ENCODE measurements at regions not wholly inside any gene's neighbourhood (a gene's known extent, or its start where the extent isn't known, plus 50 kb on each side); places are given as distances from the start of the nearest gene placed in this dataset.

DNA sequence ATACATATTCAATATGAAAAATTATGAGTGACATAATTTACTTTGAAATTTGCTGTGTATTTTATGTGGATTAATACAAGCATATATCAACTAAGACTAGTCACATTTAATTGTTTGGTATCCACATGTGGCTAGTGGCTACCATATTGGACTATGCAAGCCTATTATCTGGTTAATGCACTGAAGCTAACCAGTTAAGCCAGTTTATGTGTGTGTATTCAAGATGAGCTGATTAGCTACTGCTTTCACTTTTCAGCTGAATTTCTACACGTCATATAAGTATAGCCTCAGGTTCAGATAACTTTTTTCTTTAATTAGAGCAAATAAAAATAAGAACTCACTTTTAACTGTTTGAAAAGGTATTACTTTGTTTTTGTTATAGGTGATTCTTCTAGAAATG is 903.7 kb downstream of the TFAP2A start:
- H3K36me3 Mint-ChIP-seq = no peaks in the 10 kb centered on the region
- ATAC-seq (ENCODE audit: low read depth) (no peak), DNase-seq (ENCODE audit: low spot score in 2 of 2) (no peak)
- no peaks in the 10 kb centered on the region for H3K4me1 Mint-ChIP-seq
- H3K27ac Mint-ChIP-seq = no peak overlapping the region
- no peaks in the 10 kb centered on the region for H3K27me3 Mint-ChIP-seq
- H3K4me3 Mint-ChIP-seq = no peak overlapping the region
- H3K9me3 Mint-ChIP-seq = peaks cover 5% of the 10 kb centered on the region

DNA sequence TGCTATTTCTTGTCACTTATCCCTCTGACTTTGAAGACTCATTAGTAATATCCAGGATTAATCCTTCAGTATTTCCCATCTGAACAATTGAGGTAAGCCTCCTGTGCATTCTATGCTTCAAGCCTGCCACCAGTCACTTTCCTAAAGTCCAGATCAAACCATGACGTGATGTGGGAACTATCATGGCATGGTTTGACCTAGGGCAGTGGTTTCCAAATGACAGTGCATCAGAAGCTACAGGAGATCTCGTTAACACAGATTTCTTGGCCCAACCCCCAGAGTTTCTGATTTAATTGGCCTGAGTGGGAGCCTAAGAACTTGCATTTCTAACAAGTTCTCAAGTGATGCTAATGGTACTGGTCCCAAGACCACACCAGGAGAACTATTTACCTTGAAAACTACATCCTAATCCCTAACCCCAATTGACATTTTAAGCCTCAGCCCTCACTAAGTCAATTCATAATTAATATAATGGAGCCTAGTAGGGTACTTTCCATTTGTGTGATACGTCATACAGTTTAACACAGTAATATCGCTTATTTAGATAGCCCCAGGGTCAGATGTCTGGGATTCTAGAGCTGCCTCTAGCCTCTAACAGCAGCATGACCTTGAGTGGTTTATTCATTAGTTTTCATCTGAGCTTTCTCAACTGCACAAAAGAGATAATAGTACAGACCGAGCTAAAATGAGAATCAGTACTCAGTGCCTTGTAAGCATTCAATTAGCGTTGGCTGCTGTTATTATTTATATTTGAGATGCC is 907.6 kb downstream of the TFAP2A start:
- ATAC-seq (ENCODE audit: low read depth) = no peak

DNA sequence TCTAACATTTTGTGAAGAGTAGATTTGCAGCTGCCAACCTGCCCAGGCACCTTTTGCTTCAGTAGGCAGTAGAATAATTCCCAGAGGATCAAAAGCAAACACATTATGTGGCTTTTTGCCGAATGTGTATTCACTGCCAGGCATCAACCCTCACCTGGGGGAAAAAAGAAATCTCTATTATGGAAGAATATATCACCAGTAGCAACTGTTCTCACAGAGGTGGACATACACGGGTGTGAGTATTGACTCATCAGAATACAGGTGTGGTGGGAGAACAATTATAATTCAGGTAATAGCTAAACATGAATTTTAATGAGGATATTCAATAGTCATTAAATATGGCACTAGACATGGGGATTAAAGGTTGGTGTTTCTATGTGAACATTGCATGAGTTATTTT is 910.7 kb downstream of the TFAP2A start:
- H3K9me3 Mint-ChIP-seq = peaks cover 4% of the 10 kb centered on the region

More for the DNA sequence above, 907.6 kb downstream of the TFAP2A start:
- no peak for DNase-seq (ENCODE audit: low spot score in 2 of 2)
- Mint-ChIP-seq H3K9me3 (peaks cover 4% of the 10 kb centered on the region), H3K4me3 (no peak overlapping the region), H3K27ac (no peak overlapping the region), H3K36me3 (no peaks in the 10 kb centered on the region), H3K27me3 (no peaks in the 10 kb centered on the region), H3K4me1 (no peaks in the 10 kb centered on the region)

DNA sequence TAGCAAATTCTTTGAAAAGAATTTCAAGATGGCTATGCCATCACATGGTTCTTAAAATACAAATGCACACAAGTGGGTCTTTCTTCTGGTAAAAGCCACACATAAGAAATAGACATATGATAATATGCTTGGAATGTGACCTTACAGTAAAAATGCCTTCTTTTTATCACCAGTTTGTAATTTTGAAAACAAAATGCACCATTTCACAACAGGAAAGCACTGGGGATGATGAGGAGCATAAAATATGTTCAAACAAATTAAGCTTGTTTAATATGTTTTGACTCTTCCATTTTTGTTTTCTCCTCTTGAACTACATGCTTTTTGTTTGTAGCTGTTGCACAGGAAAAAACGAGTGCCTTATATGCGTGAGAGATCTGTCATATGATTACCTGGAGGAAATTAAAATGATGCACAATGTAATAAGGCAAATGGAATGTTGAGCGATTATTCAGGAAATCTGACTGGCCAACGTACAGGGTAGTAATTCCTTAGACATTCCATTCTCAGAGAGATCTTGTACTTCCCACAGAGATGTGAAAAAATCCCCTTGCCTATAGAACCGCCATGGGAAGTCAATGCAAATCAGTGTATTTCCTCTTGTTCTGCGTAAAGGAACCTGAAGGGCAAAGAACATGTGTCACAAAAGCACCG is 911.6 kb downstream of the TFAP2A start:
- peaks cover 4% of the 10 kb centered on the region for H3K9me3 Mint-ChIP-seq
- H3K36me3 Mint-ChIP-seq = no peaks in the 10 kb centered on the region
- no peaks in the 10 kb centered on the region for H3K27me3 Mint-ChIP-seq
- no peak for DNase-seq (ENCODE audit: low spot score in 2 of 2)
- no peak overlapping the region for H3K27ac Mint-ChIP-seq
- H3K4me1 Mint-ChIP-seq = no peaks in the 10 kb centered on the region
- no peak for ATAC-seq (ENCODE audit: low read depth)
- no peak overlapping the region for H3K4me3 Mint-ChIP-seq

More for the DNA sequence above, 910.7 kb downstream of the TFAP2A start:
- no peak overlapping the region for H3K4me3 Mint-ChIP-seq
- ATAC-seq (ENCODE audit: low read depth) (no peak), DNase-seq (ENCODE audit: low spot score in 2 of 2) (no peak)
- H3K27me3 Mint-ChIP-seq = no peaks in the 10 kb centered on the region
- no peaks in the 10 kb centered on the region for H3K36me3 Mint-ChIP-seq
- no peak overlapping the region for H3K27ac Mint-ChIP-seq
- no peaks in the 10 kb centered on the region for H3K4me1 Mint-ChIP-seq

DNA sequence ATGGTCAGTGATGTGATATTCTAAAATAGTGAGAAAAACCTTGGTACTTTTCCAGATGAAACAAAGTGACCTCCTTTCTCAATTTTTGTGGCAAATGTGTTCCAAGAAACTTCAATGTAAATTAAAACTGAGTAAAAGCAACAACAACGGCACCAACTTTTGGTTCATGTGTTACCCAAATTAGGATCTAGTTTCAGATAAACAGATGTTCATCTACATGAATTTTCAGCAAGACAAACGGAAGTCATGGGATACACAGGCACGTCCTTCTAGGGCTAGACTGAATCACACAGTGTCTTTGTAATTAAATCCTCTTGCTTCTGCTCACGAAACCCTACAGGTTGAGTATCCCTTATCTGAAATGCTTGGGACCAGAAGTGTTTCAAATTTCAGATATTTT is 915.2 kb downstream of the TFAP2A start:
- Mint-ChIP-seq H3K27me3 (no peaks in the 10 kb centered on the region), H3K4me1 (no peaks in the 10 kb centered on the region), H3K27ac (no peak overlapping the region), H3K36me3 (no peaks in the 10 kb centered on the region), H3K4me3 (no peak overlapping the region), H3K9me3 (peaks cover 5% of the 10 kb centered on the region)
- DNase-seq (ENCODE audit: low spot score in 2 of 2) (no peak), ATAC-seq (ENCODE audit: low read depth) (no peak)

DNA sequence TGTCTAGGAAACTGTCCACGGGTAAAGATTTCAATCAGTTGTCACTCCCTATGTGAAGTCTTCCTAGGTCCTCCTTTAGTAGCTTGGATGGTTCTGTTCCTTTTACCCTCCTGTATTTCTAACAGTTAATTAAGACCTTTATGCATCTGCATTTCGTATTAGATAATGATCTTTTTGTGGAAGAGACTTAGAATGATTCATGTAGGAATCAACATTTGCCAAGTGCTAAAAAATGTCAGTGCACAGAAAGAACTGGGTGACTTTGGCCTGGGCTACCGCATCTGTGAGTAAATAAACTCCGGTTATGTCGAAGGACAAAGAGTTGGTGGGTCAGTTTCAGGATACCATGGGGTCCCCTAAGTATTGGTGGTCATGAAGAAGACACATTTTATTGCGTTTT is 918.0 kb downstream of the TFAP2A start:
- Mint-ChIP-seq H3K4me1 (no peaks in the 10 kb centered on the region), H3K27ac (no peak overlapping the region), H3K4me3 (no peak overlapping the region), H3K36me3 (no peaks in the 10 kb centered on the region), H3K9me3 (peaks cover 7% of the 10 kb centered on the region), H3K27me3 (no peaks in the 10 kb centered on the region)
- DNase-seq (ENCODE audit: low spot score in 2 of 2) = no peak
- no peak for ATAC-seq (ENCODE audit: low read depth)

DNA sequence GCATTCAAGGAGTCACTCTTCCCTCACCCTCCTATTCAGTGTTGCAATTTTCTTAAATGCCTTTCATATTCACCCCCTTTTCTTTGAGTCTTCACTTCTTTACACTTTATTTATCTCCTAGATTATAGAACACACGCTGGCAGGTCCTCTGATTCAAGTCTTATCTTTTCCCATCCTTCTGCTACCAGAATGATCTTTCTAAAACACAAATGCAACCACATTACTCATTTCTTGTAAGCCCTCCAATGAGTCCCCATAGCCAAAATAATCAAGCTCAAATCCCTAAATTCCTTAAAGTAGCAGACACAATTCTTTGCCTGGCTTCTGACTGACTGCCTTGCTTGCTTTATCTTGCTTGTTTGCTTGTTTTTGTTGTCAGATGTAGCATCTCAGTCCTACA is 920.0 kb downstream of the TFAP2A start:
- DNase-seq (ENCODE audit: low spot score in 2 of 2) (no peak), ATAC-seq (ENCODE audit: low read depth) (no peak)
- Mint-ChIP-seq H3K4me1 (no peaks in the 10 kb centered on the region), H3K36me3 (no peaks in the 10 kb centered on the region), H3K9me3 (peaks cover 9% of the 10 kb centered on the region), H3K27ac (no peak overlapping the region), H3K4me3 (no peak overlapping the region), H3K27me3 (no peaks in the 10 kb centered on the region)

DNA sequence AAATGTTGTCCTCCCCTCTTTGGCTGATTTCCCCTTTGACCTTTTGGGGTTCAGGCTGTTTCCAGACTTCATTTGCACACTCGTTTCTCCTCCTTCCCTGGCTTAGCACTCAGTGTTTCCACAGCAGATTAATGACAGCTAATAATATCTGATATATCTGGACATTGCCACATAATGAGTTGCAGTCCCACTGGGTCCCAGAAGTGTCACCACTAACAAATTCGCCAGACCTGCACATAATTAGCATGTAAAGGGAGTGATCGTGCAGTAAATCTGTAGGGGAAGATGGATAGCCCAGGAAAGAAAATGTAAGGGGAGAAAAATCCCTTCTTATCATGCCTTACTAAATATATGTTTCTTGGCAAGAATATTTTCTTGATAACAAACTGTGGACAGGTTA is 922.1 kb downstream of the TFAP2A start:
- no peak overlapping the region for H3K4me3 Mint-ChIP-seq
- no peak for DNase-seq (ENCODE audit: low spot score in 2 of 2)
- no peaks in the 10 kb centered on the region for H3K27me3 Mint-ChIP-seq
- H3K9me3 Mint-ChIP-seq = peaks cover 12% of the 10 kb centered on the region
- no peak overlapping the region for H3K27ac Mint-ChIP-seq
- H3K36me3 Mint-ChIP-seq = no peaks in the 10 kb centered on the region
- ATAC-seq (ENCODE audit: low read depth) = no peak
- no peaks in the 10 kb centered on the region for H3K4me1 Mint-ChIP-seq

DNA sequence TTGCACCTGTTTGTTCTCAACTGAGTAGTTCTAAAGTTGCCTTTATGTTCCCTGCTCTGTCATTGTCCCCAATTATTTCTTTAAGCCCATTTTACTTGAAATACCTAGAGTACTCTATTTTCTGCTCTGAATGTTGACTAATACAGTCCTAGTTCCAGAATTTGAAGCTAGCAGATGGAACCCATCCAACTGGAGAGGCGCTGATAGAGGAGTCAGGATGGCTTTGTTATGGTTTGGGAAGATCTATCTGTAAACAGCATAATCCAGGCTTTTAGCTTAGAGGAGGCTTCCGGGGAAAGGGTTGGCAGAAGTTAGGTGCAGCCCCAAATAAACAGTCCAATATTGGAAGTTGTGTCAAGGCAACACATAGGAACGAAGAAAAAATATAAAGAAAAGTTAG is 927.7 kb downstream of the TFAP2A start:
- H3K4me1 Mint-ChIP-seq = no peaks in the 10 kb centered on the region
- H3K27ac Mint-ChIP-seq = no peak overlapping the region
- H3K27me3 Mint-ChIP-seq = no peaks in the 10 kb centered on the region
- ATAC-seq (ENCODE audit: low read depth) (no peak), DNase-seq (ENCODE audit: low spot score in 2 of 2) (no peak)
- H3K4me3 Mint-ChIP-seq = no peak overlapping the region
- no peaks in the 10 kb centered on the region for H3K36me3 Mint-ChIP-seq
- H3K9me3 Mint-ChIP-seq = peaks cover 9% of the 10 kb centered on the region

DNA sequence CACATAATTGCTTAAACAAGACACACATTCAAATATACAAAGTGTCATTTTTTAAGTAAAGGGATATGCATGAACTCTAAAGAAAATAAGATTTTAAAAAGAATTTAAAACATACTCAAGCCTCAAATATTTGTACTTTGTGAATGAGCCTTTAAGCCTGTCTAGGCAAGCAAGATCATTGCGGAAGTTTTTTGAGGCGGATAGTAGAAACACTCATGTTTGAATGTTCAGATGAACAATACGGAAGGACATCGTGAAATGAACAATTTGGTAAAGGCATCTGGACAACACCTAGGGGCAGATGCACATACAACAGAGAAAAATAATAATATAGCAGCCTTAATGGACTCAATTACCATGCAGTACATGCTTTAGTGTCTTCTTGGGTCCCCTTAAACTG is 928.9 kb downstream of the TFAP2A start:
- DNase-seq (ENCODE audit: low spot score in 2 of 2) (no peak), ATAC-seq (ENCODE audit: low read depth) (no peak)
- H3K4me3 Mint-ChIP-seq = no peak overlapping the region
- no peaks in the 10 kb centered on the region for H3K4me1 Mint-ChIP-seq
- H3K9me3 Mint-ChIP-seq = peaks cover 9% of the 10 kb centered on the region
- H3K27me3 Mint-ChIP-seq = no peaks in the 10 kb centered on the region
- H3K36me3 Mint-ChIP-seq = no peaks in the 10 kb centered on the region
- no peak overlapping the region for H3K27ac Mint-ChIP-seq

DNA sequence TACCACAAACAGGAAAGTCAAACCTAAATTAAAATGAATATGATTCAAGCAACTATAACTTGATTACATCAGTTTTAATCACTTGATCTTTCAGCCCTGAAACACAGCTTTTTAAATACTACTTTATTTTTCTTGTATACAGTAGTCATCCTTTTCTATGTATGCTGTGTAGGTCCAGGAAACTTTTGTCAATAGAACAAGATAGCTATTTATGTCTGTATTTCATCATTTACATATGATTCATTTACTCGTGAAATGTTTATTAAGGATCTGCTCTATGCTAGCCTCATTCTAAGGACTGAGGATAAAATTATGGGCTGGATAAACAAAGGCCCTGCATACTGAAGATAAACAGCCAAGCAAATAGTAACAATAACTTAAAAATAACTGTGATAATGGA is 930.2 kb downstream of the TFAP2A start:
- no peaks in the 10 kb centered on the region for H3K4me1 Mint-ChIP-seq
- no peak overlapping the region for H3K27ac Mint-ChIP-seq
- H3K9me3 Mint-ChIP-seq = peaks cover 7% of the 10 kb centered on the region
- no peak overlapping the region for H3K4me3 Mint-ChIP-seq
- no peak for DNase-seq (ENCODE audit: low spot score in 2 of 2)
- no peaks in the 10 kb centered on the region for H3K27me3 Mint-ChIP-seq
- no peaks in the 10 kb centered on the region for H3K36me3 Mint-ChIP-seq
- ATAC-seq (ENCODE audit: low read depth) = no peak

DNA sequence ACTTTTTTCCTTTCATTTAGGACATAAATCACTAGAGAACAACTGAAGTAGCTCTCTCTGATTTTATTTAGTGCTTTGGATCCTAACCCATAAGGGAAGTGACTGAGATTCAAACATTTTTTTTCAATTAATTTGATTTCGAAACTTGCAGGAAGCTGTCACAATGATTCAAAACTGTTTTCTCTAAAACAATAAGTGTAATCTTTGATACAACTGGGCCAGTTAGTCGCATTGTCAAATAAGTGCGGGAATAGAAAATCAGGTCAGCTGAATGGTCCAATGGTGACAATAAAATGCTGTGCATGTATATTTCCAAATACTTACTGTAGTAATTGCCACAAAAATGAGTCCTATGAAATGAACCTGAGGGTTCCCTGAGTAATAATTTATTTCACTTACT is 930.8 kb downstream of the TFAP2A start:
- H3K9me3 Mint-ChIP-seq = peaks cover 4% of the 10 kb centered on the region
- DNase-seq (ENCODE audit: low spot score in 2 of 2) (no peak), ATAC-seq (ENCODE audit: low read depth) (no peak)
- H3K4me3 Mint-ChIP-seq = no peak overlapping the region
- H3K4me1 Mint-ChIP-seq = no peaks in the 10 kb centered on the region
- no peaks in the 10 kb centered on the region for H3K27me3 Mint-ChIP-seq
- H3K27ac Mint-ChIP-seq = no peak overlapping the region
- no peaks in the 10 kb centered on the region for H3K36me3 Mint-ChIP-seq

DNA sequence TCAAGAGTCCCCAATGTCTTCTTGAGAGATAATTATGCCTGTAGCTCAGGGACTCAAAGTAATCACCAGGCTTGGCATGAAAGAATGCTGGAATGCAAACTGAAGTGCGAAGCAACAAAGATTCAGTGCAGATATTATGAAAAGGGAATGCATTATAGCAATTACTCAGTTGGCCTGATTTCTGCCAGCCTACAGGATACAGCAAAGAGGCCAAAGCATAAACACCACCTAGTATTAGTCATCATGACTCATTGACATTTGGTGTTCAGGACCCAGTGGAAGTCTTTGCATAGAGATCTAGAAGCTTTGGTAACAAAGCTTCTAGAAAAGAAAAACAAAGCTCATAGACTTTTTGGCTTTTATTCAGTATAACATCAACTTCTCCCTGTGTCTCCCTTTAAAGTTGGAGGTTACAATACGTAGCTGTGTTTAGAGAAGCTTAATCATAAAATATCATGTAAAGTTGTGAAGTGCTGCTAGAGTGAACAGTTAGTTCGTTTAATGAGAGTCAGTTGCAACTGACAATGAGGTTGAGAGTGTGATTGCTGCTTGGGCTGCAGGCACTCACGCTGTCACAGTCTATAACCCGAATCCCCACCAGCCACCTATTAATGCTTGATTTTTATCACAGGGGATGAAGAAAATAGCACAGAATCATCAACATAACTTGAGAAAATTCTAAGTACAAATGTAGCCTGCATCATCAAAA is 932.7 kb downstream of the TFAP2A start:
- no peaks in the 10 kb centered on the region for H3K27me3 Mint-ChIP-seq
- DNase-seq (ENCODE audit: low spot score in 2 of 2) = no peak
- H3K4me3 Mint-ChIP-seq = no peak overlapping the region
- peaks cover 4% of the 10 kb centered on the region for H3K9me3 Mint-ChIP-seq
- no peaks in the 10 kb centered on the region for H3K4me1 Mint-ChIP-seq
- no peaks in the 10 kb centered on the region for H3K36me3 Mint-ChIP-seq
- H3K27ac Mint-ChIP-seq = no peak overlapping the region
- ATAC-seq (ENCODE audit: low read depth) = no peak

DNA sequence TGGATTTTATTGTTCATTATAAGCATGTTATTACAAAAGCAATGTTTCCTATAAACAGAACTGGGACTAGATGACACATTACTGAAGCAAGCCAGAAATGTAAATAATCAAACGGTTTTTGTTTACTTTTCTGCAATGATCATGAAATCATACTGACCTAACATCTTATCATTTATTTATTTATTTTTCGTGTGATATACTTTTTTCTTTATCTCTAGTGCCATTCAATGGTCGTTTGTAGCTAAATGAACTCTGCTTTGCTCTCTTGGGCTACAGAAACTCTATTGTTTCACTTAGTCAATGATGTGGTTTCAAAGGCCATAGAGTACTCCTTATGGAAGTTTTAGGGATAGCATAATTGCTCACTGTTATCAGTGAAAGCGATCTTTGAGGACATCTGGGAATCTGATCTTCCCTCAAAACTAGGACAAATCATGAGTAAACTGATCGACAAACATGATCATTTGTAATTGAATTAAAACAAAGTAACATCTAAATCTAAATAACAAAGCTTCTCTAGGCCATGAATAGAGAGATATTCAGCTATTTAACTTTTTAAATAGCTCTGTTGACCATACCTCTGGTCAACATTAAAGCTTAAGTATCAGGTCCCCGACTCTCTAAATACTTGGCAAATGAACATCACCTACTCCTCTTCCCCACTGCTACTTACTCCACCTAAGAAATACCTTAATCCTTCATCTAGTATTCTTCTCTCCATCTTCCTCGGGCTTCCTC is 933.4 kb downstream of the TFAP2A start:
- no peaks in the 10 kb centered on the region for H3K36me3 Mint-ChIP-seq
- ATAC-seq (ENCODE audit: low read depth) (no peak), DNase-seq (ENCODE audit: low spot score in 2 of 2) (no peak)
- H3K27ac Mint-ChIP-seq = no peak overlapping the region
- peaks cover 4% of the 10 kb centered on the region for H3K9me3 Mint-ChIP-seq
- H3K4me3 Mint-ChIP-seq = no peak overlapping the region
- no peaks in the 10 kb centered on the region for H3K4me1 Mint-ChIP-seq
- no peaks in the 10 kb centered on the region for H3K27me3 Mint-ChIP-seq

Data from memory B cell (primary cell).